Endodermal cell (in vitro differentiated cells): ENCODE measurements at regions not wholly inside any gene's neighbourhood (a gene's known extent, or its start where the extent isn't known, plus 50 kb on each side); places are given as distances from the start of the nearest gene placed in this dataset.

Source experiments
- DNase-seq: peaks from one replicate; pipeline ENCODE4 v3.0.0-alpha.2; 2017
- H3K27ac ChIP-seq: 2 replicates; pipeline ENCODE4 v1.5.1; 2013; ENCODE audit warnings: mild to moderate bottlenecking, low read depth, low read length, moderate library complexity
- H3K27me3 ChIP-seq: 2 replicates; pipeline ENCODE4 v1.6.1; 2013; ENCODE audit warnings: mild to moderate bottlenecking, low read length, moderate library complexity; ENCODE audit not compliant: insufficient read depth, control insufficient read depth, poor library complexity, severe bottlenecking
- H3K36me3 ChIP-seq: 2 replicates; pipeline ENCODE4 v1.7.0; 2013; ENCODE audit warnings: mild to moderate bottlenecking, low read length, moderate library complexity; ENCODE audit not compliant: control insufficient read depth, insufficient read depth
- H3K4me1 ChIP-seq: one replicate; pipeline ENCODE4 v1.7.0; 2013; ENCODE audit warnings: low read length; ENCODE audit not compliant: control insufficient read depth, insufficient read depth
- H3K4me3 ChIP-seq: 2 replicates; pipeline ENCODE4 v1.5.1; 2013; ENCODE audit warnings: mild to moderate bottlenecking, low read length, moderate library complexity
- H3K9ac ChIP-seq: 2 replicates; pipeline ENCODE4 v1.6.1; 2013; ENCODE audit warnings: mild to moderate bottlenecking, low read length, moderate library complexity; ENCODE audit not compliant: poor library complexity, severe bottlenecking; ENCODE audit errors: extremely low read depth
- H3K9me3 ChIP-seq: 2 replicates; pipeline ENCODE4 v1.6.1; 2013; ENCODE audit warnings: mild to moderate bottlenecking, low read length, moderate library complexity; ENCODE audit not compliant: control insufficient read depth
- H3K27ac Mint-ChIP-seq: 2 replicates; pipeline ENCODE4 v1.8.0; 2020; ENCODE audit warnings: mixed read lengths
- H3K27me3 Mint-ChIP-seq: 2 replicates; pipeline ENCODE4 v1.8.0; 2021; ENCODE audit warnings: mild to moderate bottlenecking, mixed read lengths; ENCODE audit not compliant: insufficient read depth
- H3K36me3 Mint-ChIP-seq: 2 replicates; pipeline ENCODE4 v1.8.0; 2020; ENCODE audit warnings: low read depth, mixed read lengths
- H3K4me1 Mint-ChIP-seq: 2 replicates; pipeline ENCODE4 v1.8.0; 2020; ENCODE audit warnings: mixed read lengths
- H3K4me3 Mint-ChIP-seq: 2 replicates; pipeline ENCODE4 v1.8.0; 2020; ENCODE audit warnings: mild to moderate bottlenecking, moderate library complexity, mixed read lengths
- H3K9me3 Mint-ChIP-seq: 2 replicates; pipeline ENCODE4 v1.8.0; 2020; ENCODE audit warnings: mild to moderate bottlenecking, mixed read lengths
- WGBS, 2 experiments: methylation state at CpG; one replicate each; pipeline versions ENCODE4 v1.1.5 to v1.1.7; 2013; ENCODE audit warnings: missing lambda C conversion rate in 2 of 2, mixed read lengths in 1 of 2; ENCODE audit not compliant: insufficient coverage in 1 of 2, insufficient read length in 1 of 2; 5-methylcytosine and 5-hydroxymethylcytosine counted together
- TF ChIP-seq, protein P1 (sequence below): fragments of 200-600 bp; sonication (generic); conservative IDR thresholded peaks from 2 replicates; pipeline ENCODE4 v1.5.0; 2021; ENCODE audit warnings: antibody characterized with exemption, mild to moderate bottlenecking

GRCh38 chr6:74731204-74731603 is 474.6 kb downstream of the COL12A1 start:
- H3K27ac ChIP-seq, result no peak overlapping the region
- no peak overlapping the region for H3K9ac ChIP-seq
- DNase-seq, result no peak
- Mint-ChIP-seq H3K9me3 (no peaks in the 10 kb centered on the region), H3K4me1 (peaks cover 3% of the 10 kb centered on the region), H3K36me3 (no peaks in the 10 kb centered on the region), H3K4me3 (no peak overlapping the region), H3K27ac (no peak overlapping the region), H3K27me3 (no peaks in the 10 kb centered on the region)
- 73% methylated on average over 2 of the region's 2 CpGs; no CpG with 5 or more reads in 1 of the 2 experiments for WGBS, 2 experiments
- no peaks in the 10 kb centered on the region for H3K4me1 ChIP-seq
- H3K36me3 ChIP-seq, result no peaks in the 10 kb centered on the region
- TF ChIP-seq, protein P1, sequence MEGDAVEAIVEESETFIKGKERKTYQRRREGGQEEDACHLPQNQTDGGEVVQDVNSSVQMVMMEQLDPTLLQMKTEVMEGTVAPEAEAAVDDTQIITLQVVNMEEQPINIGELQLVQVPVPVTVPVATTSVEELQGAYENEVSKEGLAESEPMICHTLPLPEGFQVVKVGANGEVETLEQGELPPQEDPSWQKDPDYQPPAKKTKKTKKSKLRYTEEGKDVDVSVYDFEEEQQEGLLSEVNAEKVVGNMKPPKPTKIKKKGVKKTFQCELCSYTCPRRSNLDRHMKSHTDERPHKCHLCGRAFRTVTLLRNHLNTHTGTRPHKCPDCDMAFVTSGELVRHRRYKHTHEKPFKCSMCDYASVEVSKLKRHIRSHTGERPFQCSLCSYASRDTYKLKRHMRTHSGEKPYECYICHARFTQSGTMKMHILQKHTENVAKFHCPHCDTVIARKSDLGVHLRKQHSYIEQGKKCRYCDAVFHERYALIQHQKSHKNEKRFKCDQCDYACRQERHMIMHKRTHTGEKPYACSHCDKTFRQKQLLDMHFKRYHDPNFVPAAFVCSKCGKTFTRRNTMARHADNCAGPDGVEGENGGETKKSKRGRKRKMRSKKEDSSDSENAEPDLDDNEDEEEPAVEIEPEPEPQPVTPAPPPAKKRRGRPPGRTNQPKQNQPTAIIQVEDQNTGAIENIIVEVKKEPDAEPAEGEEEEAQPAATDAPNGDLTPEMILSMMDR, result no peak
- H3K27me3 ChIP-seq, result no peaks in the 10 kb centered on the region
- no peaks in the 10 kb centered on the region for H3K9me3 ChIP-seq
- H3K4me3 ChIP-seq, result no peak overlapping the region

DNA sequence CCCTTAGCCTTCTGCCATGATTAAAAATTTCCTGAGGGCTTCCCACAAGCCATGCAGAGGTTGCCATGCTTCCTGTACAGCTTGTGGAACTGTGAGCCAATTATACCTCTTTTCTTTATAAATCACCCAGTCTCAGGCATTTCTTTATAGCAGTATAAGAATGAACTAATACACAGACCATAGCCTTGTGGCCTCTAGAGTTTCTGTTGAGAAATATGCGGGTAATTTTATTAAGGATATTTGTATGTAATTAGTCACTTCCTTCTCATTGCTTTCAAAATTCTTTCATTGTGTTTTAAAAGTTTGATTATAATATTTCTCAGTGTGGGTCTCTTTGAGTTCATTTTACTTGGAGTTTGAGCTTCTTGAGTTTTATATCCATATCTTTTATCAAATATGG is 484.9 kb downstream of the COL12A1 start:
- Mint-ChIP-seq H3K4me3 (no peak overlapping the region), H3K9me3 (no peaks in the 10 kb centered on the region), H3K4me1 (no peaks in the 10 kb centered on the region), H3K27me3 (no peaks in the 10 kb centered on the region), H3K27ac (no peak overlapping the region), H3K36me3 (no peaks in the 10 kb centered on the region)
- no peak overlapping the region for H3K9ac ChIP-seq
- DNase-seq, result no peak
- no peaks in the 10 kb centered on the region for H3K9me3 ChIP-seq
- no peaks in the 10 kb centered on the region for H3K36me3 ChIP-seq
- H3K4me1 ChIP-seq, result no peaks in the 10 kb centered on the region
- no CpG with 5 or more reads among the region's 1 CpG for WGBS, 2 experiments
- no peak overlapping the region for H3K27ac ChIP-seq
- no peaks in the 10 kb centered on the region for H3K27me3 ChIP-seq
- TF ChIP-seq, protein P1, result no peak
- no peak overlapping the region for H3K4me3 ChIP-seq

GRCh38 chr6:74717591-74717990 is 488.3 kb downstream of the COL12A1 start:
- H3K36me3 ChIP-seq, result no peaks in the 10 kb centered on the region
- H3K27me3 Mint-ChIP-seq, result no peaks in the 10 kb centered on the region
- H3K4me3 ChIP-seq, result no peak overlapping the region
- no peaks in the 10 kb centered on the region for H3K4me1 Mint-ChIP-seq
- H3K4me3 Mint-ChIP-seq, result no peak overlapping the region
- TF ChIP-seq, protein P1, result no peak
- no peak overlapping the region for H3K9ac ChIP-seq
- H3K27ac Mint-ChIP-seq, result no peak overlapping the region
- no peaks in the 10 kb centered on the region for H3K36me3 Mint-ChIP-seq
- no peak for DNase-seq
- H3K4me1 ChIP-seq, result no peaks in the 10 kb centered on the region
- no peaks in the 10 kb centered on the region for H3K9me3 Mint-ChIP-seq
- no peaks in the 10 kb centered on the region for H3K27me3 ChIP-seq
- H3K27ac ChIP-seq, result no peak overlapping the region
- no peaks in the 10 kb centered on the region for H3K9me3 ChIP-seq
